Thyroid gland (tissue), 4 donors: ENCODE measurements at regions not wholly inside any gene's neighbourhood (a gene's known extent, or its start where the extent isn't known, plus 50 kb on each side); places are given as distances from the start of the nearest gene placed in this dataset.

Source experiments
- DNase-seq, 2 donors: peaks; one replicate each; pipeline ENCODE4 v3.0.0-alpha.2; 2019
- H3K27ac ChIP-seq, 3 donors: fragments of 200-600 bp; sonication (generic); 1 replicate in 2 of 3; 2 replicates in 1 of 3; pipeline ENCODE4 v1.5.1; 2016 to 2019; ENCODE audit warnings: mild to moderate bottlenecking in 1 of 3, moderate library complexity in 1 of 3
- H3K27me3 ChIP-seq: fragments of 200-600 bp; sonication (generic); one replicate; pipeline ENCODE4 v1.5.1; 2019
- H3K36me3 ChIP-seq, 2 donors: fragments of 200-600 bp; sonication (generic); one replicate each; pipeline ENCODE4 v1.5.1; 2016 to 2019
- H3K4me1 ChIP-seq, 2 donors: fragments of 200-600 bp; sonication (generic); one replicate each; pipeline ENCODE4 v1.5.1; 2017 to 2019
- H3K4me3 ChIP-seq, 3 donors: fragments of 200-600 bp; sonication (generic); replicated peaks in 1 of 3; 1 replicate in 2 of 3; 2 replicates in 1 of 3; pipeline ENCODE4 v1.5.1; 2016; ENCODE audit warnings: mild to moderate bottlenecking in 1 of 3
- H3K9me3 ChIP-seq: fragments of 200-600 bp; sonication (generic); one replicate; pipeline ENCODE4 v1.5.1; 2017
- CTCF ChIP-seq, 6 experiments: fragments of 200-600 bp in 3 of 6; fragments of 450-650 bp in 3 of 6; sonication (generic) in 3 of 6; IDR thresholded peaks; one replicate each; pipeline ENCODE4 v1.5.1; 2016 to 2019; ENCODE audit warnings: antibody characterized with exemption in 6 of 6, mild to moderate bottlenecking in 2 of 6, inconsistent platforms in 1 of 6, moderate library complexity in 1 of 6
- POLR2A ChIP-seq, 2 donors: fragments of 450-650 bp; IDR thresholded peaks; one replicate each; pipeline ENCODE4 v1.6.1; 2017; ENCODE audit warnings: antibody characterized with exemption in 2 of 2, mild to moderate bottlenecking in 2 of 2, moderate library complexity in 1 of 2
- WGBS, 2 donors: methylation state at CpG; one replicate each; pipeline ENCODE4 v1.1.5; 2017; 5-methylcytosine and 5-hydroxymethylcytosine counted together
- intact Hi-C: fragments of 100-400 bp; cut with DNase I; formaldehyde crosslinking; loops from one replicate; pipeline ENCODE4 v1.15.1; 2023

- 79 to 86% methylated on average over 7 of the region's 7 CpGs for WGBS, 2 donors
Measured at GRCh38 chr3:139261754-139262586, 81.8 kb upstream of the MRPS22 start.

DNA sequence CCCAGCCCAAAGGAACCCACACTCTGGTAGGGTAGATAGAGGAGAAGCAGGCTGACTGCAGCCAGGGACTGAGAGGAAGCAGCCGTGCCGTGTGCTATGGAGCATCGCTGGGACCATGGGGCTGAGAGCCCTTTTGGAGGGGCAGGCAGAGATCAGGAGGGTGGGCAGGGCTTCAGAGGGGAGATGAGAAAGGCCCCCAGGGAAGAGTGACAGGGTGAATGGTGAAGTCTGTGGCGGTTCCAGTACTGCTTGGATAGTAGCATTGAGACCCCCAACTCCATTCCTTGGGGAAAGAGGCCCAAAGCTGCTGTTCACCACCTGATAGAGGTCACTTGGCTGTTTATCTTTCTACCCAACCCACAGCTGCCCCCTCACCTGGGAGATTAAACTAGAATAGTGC is 80.0 kb upstream of the MRPS22 start:
- no peaks in the 10 kb centered on the region for H3K36me3 ChIP-seq
- H3K9me3 ChIP-seq, result no peaks in the 10 kb centered on the region
- intact Hi-C loops, result no loop called here
- no peak overlapping the region for H3K27ac ChIP-seq
- no peak overlapping the region for H3K4me3 ChIP-seq
- H3K27me3 ChIP-seq, result no peaks in the 10 kb centered on the region
- TF ChIP-seq POLR2A (IDR thresholded peaks at IDR 0.05), result no peak
- TF ChIP-seq CTCF (IDR thresholded peaks at IDR 0.05), result no peak
- DNase-seq, result no peak
- WGBS, 2 donors, result 86 to 89% methylated on average over 4 of the region's 4 CpGs
- no peaks in the 10 kb centered on the region for H3K4me1 ChIP-seq

More at GRCh38 chr3:139261754-139262586, 81.8 kb upstream of the MRPS22 start:
- Histone ChIP-seq H3K27me3 (no peaks in the 10 kb centered on the region), H3K4me3 (no peak overlapping the region), H3K9me3 (no peaks in the 10 kb centered on the region), H3K36me3 (no peaks in the 10 kb centered on the region), H3K27ac (no peak overlapping the region), H3K4me1 (no peaks in the 10 kb centered on the region)
- intact Hi-C loops, result no loop called here
- DNase-seq, result no peak
- TF ChIP-seq POLR2A (IDR thresholded peaks at IDR 0.05), result no peak
- no peak for TF ChIP-seq CTCF (IDR thresholded peaks at IDR 0.05)

DNA sequence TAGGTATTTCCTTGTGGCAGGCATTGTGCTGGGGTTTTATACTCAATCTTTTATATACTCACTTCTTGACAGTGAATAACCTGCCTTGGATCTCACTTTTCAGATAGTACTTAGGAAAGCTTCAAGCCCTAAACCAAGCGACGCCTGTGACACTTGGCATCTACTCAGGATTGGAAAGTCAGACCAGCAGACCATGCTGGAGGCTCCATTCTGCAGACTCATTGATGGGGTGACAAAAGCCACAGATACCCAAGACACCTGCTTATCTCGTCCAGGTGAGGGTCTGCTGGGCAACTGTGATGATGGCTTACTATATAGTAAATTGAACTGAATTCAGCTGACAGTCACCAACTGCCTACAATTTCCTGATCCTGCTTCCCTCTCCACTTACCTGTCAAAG is 79.4 kb upstream of the MRPS22 start:
- Histone ChIP-seq H3K4me1 (no peaks in the 10 kb centered on the region), H3K36me3 (no peaks in the 10 kb centered on the region), H3K27ac (no peak overlapping the region), H3K27me3 (no peaks in the 10 kb centered on the region), H3K9me3 (no peaks in the 10 kb centered on the region), H3K4me3 (no peak overlapping the region)
- no peak for DNase-seq
- TF ChIP-seq CTCF (IDR thresholded peaks at IDR 0.05) (no peak), POLR2A (IDR thresholded peaks at IDR 0.05) (no peak)
- intact Hi-C loops, result no loop called here
- WGBS, 2 donors, result 88 to 95% methylated on average over 3 of the region's 3 CpGs

DNA sequence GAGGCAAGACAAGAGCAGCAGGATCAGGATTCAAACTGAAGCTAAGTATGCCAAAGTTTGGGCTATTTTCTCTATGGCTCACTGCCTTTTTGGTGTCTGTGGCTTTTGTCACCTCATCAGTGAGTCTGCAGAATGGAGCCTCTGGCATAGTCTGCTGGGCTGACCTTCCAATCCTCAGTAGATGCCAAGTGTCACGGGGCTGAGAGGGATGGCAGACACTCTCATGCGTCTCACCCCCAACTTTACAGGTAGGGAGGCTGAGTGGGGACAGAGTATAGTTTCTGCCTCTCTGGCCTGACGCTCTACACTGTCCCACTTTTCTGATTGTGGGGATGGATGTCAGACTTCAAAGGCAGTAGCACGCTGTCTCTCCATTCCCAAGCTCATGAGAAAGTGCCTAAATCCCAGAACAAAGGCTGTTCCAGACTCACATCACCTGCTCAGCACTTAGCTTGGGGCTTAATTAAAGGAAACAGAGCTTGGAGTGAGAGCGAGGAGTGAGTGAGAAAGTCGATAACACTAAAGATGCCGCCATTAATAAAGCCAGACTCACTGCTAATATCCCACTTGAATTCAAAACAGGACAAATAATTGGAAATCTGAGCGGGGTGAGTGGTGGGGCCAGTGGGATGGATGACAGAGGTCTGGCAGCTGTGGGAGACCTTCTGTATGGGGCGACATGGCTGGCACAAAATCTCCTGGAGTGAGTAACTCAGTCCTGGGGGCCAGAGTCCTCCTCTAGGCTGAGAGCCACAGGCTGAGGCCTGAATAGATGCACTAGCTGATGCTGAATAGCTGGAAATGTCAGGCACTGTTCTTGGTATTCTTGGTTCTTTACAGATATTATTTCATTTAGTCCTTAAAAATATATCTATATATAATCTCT is 78.4 kb upstream of the MRPS22 start:
- H3K9me3 ChIP-seq, result no peaks in the 10 kb centered on the region
- no peaks in the 10 kb centered on the region for H3K36me3 ChIP-seq
- no peak for DNase-seq
- H3K4me1 ChIP-seq, result no peaks in the 10 kb centered on the region
- intact Hi-C loops, result no loop called here
- no peak overlapping the region for H3K4me3 ChIP-seq
- no peak for TF ChIP-seq POLR2A (IDR thresholded peaks at IDR 0.05)
- TF ChIP-seq CTCF (IDR thresholded peaks at IDR 0.05), result no peak
- WGBS, 2 donors, result 75 to 89% methylated on average over 9 of the region's 9 CpGs
- H3K27me3 ChIP-seq, result no peaks in the 10 kb centered on the region
- no peak overlapping the region for H3K27ac ChIP-seq
